SK-N-MC (cell line): ENCODE measurements at regions not wholly inside any gene's neighbourhood (a gene's known extent, or its start where the extent isn't known, plus 50 kb on each side); places are given as distances from the start of the nearest gene placed in this dataset.

Source experiments
- EZH2 ChIP-seq: fragments of 200-600 bp; sonication (generic); IDR thresholded peaks from one replicate; pipeline ENCODE4 v1.6.1; 2017; ENCODE audit warnings: antibody characterized with exemption
- POLR2AphosphoS5 ChIP-seq: IDR thresholded peaks from 2 replicates; pipeline ENCODE4 v1.6.1; 2012; ENCODE audit warnings: mild to moderate bottlenecking, low read depth, low read length, borderline replicate concordance

- no peak for TF ChIP-seq POLR2AphosphoS5
- TF ChIP-seq EZH2: no peak
These were observed 152.0 kb upstream of the POU3F1 start for GRCh38 chr1:38198621-38199020.
